Heart right ventricle (tissue), 16 donors: ENCODE measurements at regions not wholly inside any gene's neighbourhood (a gene's known extent, or its start where the extent isn't known, plus 50 kb on each side); places are given as distances from the start of the nearest gene placed in this dataset.

Experiments
- ATAC-seq, 8 donors: fragments of 200-7000 bp; cut with Tn5 transposase; one replicate each; pipeline ENCODE4 v1.9.1; 2020; ENCODE audit warnings: mild to moderate bottlenecking in 8 of 8, moderate library complexity in 8 of 8, moderate number of reproducible peaks in 1 of 8
- DNase-seq, 2 donors: peaks; one replicate each; pipeline ENCODE4 v3.0.0-alpha.2; 2020
- H3K27ac ChIP-seq, 10 donors: fragments of 200-600 bp; sonication (generic) in 2 of 10; one replicate each; pipeline versions ENCODE4 v1.5.0 to v1.8.0; 2020 to 2022; ENCODE audit warnings: mild to moderate bottlenecking in 3 of 10
- H3K27me3 ChIP-seq, 7 donors: fragments of 200-600 bp; one replicate each; pipeline ENCODE4 v1.8.0; 2021 to 2022; ENCODE audit warnings: mild to moderate bottlenecking in 2 of 7
- H3K36me3 ChIP-seq, 9 donors: fragments of 200-600 bp; sonication (generic) in 1 of 9; one replicate each; pipeline versions ENCODE4 v1.5.0 to v1.8.0; 2020 to 2022; ENCODE audit warnings: mild to moderate bottlenecking in 2 of 9
- H3K4me1 ChIP-seq, 9 donors: fragments of 200-600 bp; sonication (generic) in 1 of 9; one replicate each; pipeline versions ENCODE4 v1.5.0 to v1.8.0; 2020 to 2022; ENCODE audit warnings: mild to moderate bottlenecking in 4 of 9
- H3K4me3 ChIP-seq, 10 donors: fragments of 200-600 bp; sonication (generic) in 2 of 10; one replicate each; pipeline versions ENCODE4 v1.5.0 to v1.8.0; 2020 to 2022; ENCODE audit warnings: mild to moderate bottlenecking in 7 of 10, moderate library complexity in 2 of 10
- H3K9me3 ChIP-seq, 11 donors: fragments of 200-600 bp in 10 of 11; sonication (generic) in 2 of 11; one replicate each; pipeline versions ENCODE4 v1.5.0 to v1.8.0; 2013 to 2022; ENCODE audit warnings: mild to moderate bottlenecking in 2 of 11, control low read depth in 1 of 11, moderate library complexity in 1 of 11
- CTCF ChIP-seq, 9 donors: fragments of 200-600 bp; sonication (generic) in 2 of 9; IDR thresholded peaks; one replicate each; pipeline versions ENCODE4 v1.5.0 to v1.8.0; 2021 to 2022; ENCODE audit warnings: antibody characterized with exemption in 9 of 9, mild to moderate bottlenecking in 5 of 9, moderate library complexity in 1 of 9
- WGBS, 2 donors: extraction: QIAGEN DNeasy Blood & Tissue Kit; methylation state at CpG; one replicate each; pipeline ENCODE4 v1.1.7; 2013; ENCODE audit warnings: inconsistent platforms in 1 of 2; 5-methylcytosine and 5-hydroxymethylcytosine counted together
- intact Hi-C, 10 donors: fragments of 100-400 bp; cut with DNase I; formaldehyde crosslinking; loops; one replicate each; pipeline versions ENCODE4 v1.11.1 to v1.14.2; 2022
- donor health status: Arrhythmogenic right ventricular cardiomyopathy.
- donor health status: ischemic (EF 13 %, LVEDD 7.1; RV severe dilation, severe dysfunction).
- donor health status: healthy with polysubstance abuse.
- donor health status: DM: no; HTN: yes; CAD: no.
- donor health status: DM: no; HTN: no; CAD: no.
- donor health status: ischemic (EF 25% LVEDD 6.9; RV normal size, moderate dysfunction).
- donor health status: ischemic (EF 25% LVEDD 5.7; RV mildly dilated, moderate dysfunction).
- donor health status: healthy.
- donor health status: DM: yes; HTN: yes; CAD: no.
- donor health status: Ischemic cardiomyopathy.
- donor health status: ischemic (EF 35%, LVEDD 5.7; RV mildly dilated, moderate dysfunction).
- donor health status: nonischemic (EF 11% LVEDD 7.7; RV severe dilation, severe dysfunction).
- donor health status: DM: yes; HTN: yes; CAD: no.
- donor health status: PGD.
- donor health status: ischemic (EF 29% LVEDD 5.4; RV normal size, mild dysfunction).
- donor health status: nonischemic (EF 23%, LVEDD 6.1; RV moderate dilation, normal function).

- Histone ChIP-seq H3K36me3 (no peaks in the 10 kb centered on the region), H3K4me1 (peaks cover 0 to 28% (median 5%) of the 10 kb centered on the region in 9 donors), H3K4me3 (no peak overlapping the region), H3K27ac (peak overlapping the region in 1 of 10 donors; percentile 82), H3K27me3 (no peaks in the 10 kb centered on the region), H3K9me3 (no peaks in the 10 kb centered on the region)
- DNase-seq (no peak), ATAC-seq (no peak)
- 36 to 49% methylated on average over 2 of the region's 2 CpGs for WGBS, 2 donors
- TF ChIP-seq CTCF (IDR thresholded peaks at IDR 0.05): no peak
- intact Hi-C loops: no loop called here
These were observed 107.1 kb downstream of the TMCO5A start for GRCh38 chr15:38041576-38041975.

- Histone ChIP-seq H3K9me3 (no peaks in the 10 kb centered on the region), H3K4me3 (no peak overlapping the region), H3K4me1 (peaks cover 0 to 28% (median 5%) of the 10 kb centered on the region in 9 donors), H3K27me3 (no peaks in the 10 kb centered on the region), H3K27ac (peak overlapping the region in 1 of 10 donors; percentile 82), H3K36me3 (no peaks in the 10 kb centered on the region)
- 84 to 89% methylated on average over 1 of the region's 1 CpG for WGBS, 2 donors
- no peak for TF ChIP-seq CTCF (IDR thresholded peaks at IDR 0.05)
- ATAC-seq: no peak
- intact Hi-C loops: no loop called here
- no peak for DNase-seq
These were observed 107.8 kb downstream of the TMCO5A start for GRCh38 chr15:38042211-38042610.

GRCh38 chr15:38042707-38043445, 108.4 kb downstream of the TMCO5A start:
- intact Hi-C loops: no loop called here
- no peaks in the 10 kb centered on the region for H3K36me3 ChIP-seq
- 51 to 59% methylated on average over 9 of the region's 9 CpGs for WGBS, 2 donors
- TF ChIP-seq CTCF (IDR thresholded peaks at IDR 0.05): no peak
- no peak overlapping the region for H3K4me3 ChIP-seq
- H3K27me3 ChIP-seq: no peaks in the 10 kb centered on the region
- DNase-seq (peak in 1 of 2 donors; percentile 12), ATAC-seq (peak in 7 of 8 donors; percentile 29 to 68 (median 51))
- no peaks in the 10 kb centered on the region for H3K9me3 ChIP-seq
- H3K27ac ChIP-seq: peak overlapping the region in 4 of 10 donors; percentile 33 to 82 (median 44)
- H3K4me1 ChIP-seq: peaks cover 0 to 28% (median 5%) of the 10 kb centered on the region in 9 donors

GRCh38 chr15:38046257-38047051, 112.0 kb downstream of the TMCO5A start:
- no peaks in the 10 kb centered on the region for H3K36me3 ChIP-seq
- H3K9me3 ChIP-seq: no peaks in the 10 kb centered on the region
- no peak overlapping the region for H3K4me3 ChIP-seq
- 75 to 78% methylated on average over 4 of the region's 4 CpGs for WGBS, 2 donors
- intact Hi-C loops: no loop called here
- TF ChIP-seq CTCF (IDR thresholded peaks at IDR 0.05): no peak
- no peak overlapping the region for H3K27ac ChIP-seq
- peaks cover 0 to 48% (median 9%) of the 10 kb centered on the region in 9 donors for H3K4me1 ChIP-seq
- no peaks in the 10 kb centered on the region for H3K27me3 ChIP-seq
- no peak for ATAC-seq
- DNase-seq: no peak
